ENCODE measurements at regions not wholly inside any gene's neighbourhood (a gene's known extent, or its start where the extent isn't known, plus 50 kb on each side); places are given as distances from the start of the nearest gene placed in this dataset.

DNA sequence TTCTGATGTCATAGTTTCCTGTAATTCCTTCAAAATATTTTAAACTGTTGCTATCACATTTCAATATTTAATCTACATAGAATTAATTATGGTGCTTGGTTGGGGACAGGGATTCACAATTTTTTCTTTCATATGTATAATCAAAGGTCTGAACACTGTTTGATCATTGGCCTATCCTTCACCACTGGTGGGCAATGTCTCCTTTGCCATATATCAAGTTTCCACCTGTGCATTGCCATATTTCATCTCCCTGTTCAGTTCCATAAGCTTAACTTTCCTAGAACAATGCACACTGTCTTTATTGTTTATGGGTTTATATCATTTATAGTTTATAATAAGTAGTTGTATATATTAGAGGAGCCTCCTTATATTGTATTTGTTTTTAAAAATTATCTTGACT lies 374.9 kb upstream of the PTBP2 start:
- no peak overlapping the region for H2AFZ ChIP-seq (ENCODE audit: low read depth, low read length)
- ATAC-seq = no peak
- TF ChIP-seq SNRNP70 (optimal IDR thresholded peaks at IDR 0.05; ENCODE audit: low read depth, low read length) = no peak
- TF ChIP-seq POLR3G (IDR thresholded peaks at IDR 0.05; ENCODE audit: extremely low read depth, insufficient read length, insufficient replicate concordance) = no peak
- no peak for TF ChIP-seq BRF1 (IDR thresholded peaks at IDR 0.05; ENCODE audit: borderline replicate concordance, extremely low read depth, insufficient read length)
- TF ChIP-seq NFRKB (IDR thresholded peaks at IDR 0.05; ENCODE audit: low read depth) = no peak
- no peak for TF ChIP-seq NFATC3 (IDR thresholded peaks at IDR 0.05)
- no peak for TF ChIP-seq FOXJ2 (tag; IDR thresholded peaks at IDR 0.05)
- no peak for TF ChIP-seq ZNF23 (CRISPR knock-in tag; IDR thresholded peaks at IDR 0.05)
- TF ChIP-seq ZFP36 (IDR thresholded peaks at IDR 0.05; ENCODE audit: low read depth, low read length, partially characterized antibody) = no peak
- TF ChIP-seq TCF3 (CRISPR knock-in tag; IDR thresholded peaks at IDR 0.05) = no peak
- TF ChIP-seq CC2D1A (IDR thresholded peaks at IDR 0.05) = no peak
- TF ChIP-seq SNIP1 (IDR thresholded peaks at IDR 0.05; ENCODE audit: low read depth) = no peak
- TF ChIP-seq, protein P1, sequence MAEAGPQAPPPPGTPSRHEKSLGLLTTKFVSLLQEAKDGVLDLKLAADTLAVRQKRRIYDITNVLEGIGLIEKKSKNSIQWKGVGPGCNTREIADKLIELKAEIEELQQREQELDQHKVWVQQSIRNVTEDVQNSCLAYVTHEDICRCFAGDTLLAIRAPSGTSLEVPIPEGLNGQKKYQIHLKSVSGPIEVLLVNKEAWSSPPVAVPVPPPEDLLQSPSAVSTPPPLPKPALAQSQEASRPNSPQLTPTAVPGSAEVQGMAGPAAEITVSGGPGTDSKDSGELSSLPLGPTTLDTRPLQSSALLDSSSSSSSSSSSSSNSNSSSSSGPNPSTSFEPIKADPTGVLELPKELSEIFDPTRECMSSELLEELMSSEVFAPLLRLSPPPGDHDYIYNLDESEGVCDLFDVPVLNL (CRISPR knock-in tag; IDR thresholded peaks at IDR 0.05; ENCODE audit: low read depth) = no peak
- no peak for TF ChIP-seq MLX (CRISPR knock-in tag; conservative IDR thresholded peaks at IDR 0.05)
- TF ChIP-seq ZNF324 (CRISPR knock-in tag; IDR thresholded peaks at IDR 0.05) = no peak
- TF ChIP-seq ZFP30 (CRISPR knock-in tag; IDR thresholded peaks at IDR 0.05; ENCODE audit: borderline replicate concordance) = no peak
- TF ChIP-seq, protein P2, sequence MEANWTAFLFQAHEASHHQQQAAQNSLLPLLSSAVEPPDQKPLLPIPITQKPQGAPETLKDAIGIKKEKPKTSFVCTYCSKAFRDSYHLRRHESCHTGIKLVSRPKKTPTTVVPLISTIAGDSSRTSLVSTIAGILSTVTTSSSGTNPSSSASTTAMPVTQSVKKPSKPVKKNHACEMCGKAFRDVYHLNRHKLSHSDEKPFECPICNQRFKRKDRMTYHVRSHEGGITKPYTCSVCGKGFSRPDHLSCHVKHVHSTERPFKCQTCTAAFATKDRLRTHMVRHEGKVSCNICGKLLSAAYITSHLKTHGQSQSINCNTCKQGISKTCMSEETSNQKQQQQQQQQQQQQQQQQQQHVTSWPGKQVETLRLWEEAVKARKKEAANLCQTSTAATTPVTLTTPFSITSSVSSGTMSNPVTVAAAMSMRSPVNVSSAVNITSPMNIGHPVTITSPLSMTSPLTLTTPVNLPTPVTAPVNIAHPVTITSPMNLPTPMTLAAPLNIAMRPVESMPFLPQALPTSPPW (CRISPR knock-in tag; IDR thresholded peaks at IDR 0.05) = no peak

More for the DNA sequence above, 374.9 kb upstream of the PTBP2 start:
- Histone ChIP-seq H3K4me1 (replicated peaks in 1 of 2; ENCODE audit: control insufficient read depth in 2 of 2, insufficient read depth in 2 of 2, low read length in 2 of 2) (no peaks in the 10 kb centered on the region), H3K4me2 (ENCODE audit: insufficient read depth, low read length) (no peak overlapping the region), H3K36me3 (ENCODE audit: control insufficient read depth, insufficient read depth, low read length) (no peaks in the 10 kb centered on the region), H3K9me1 (ENCODE audit: control insufficient read depth, insufficient read depth, low read length) (no peaks in the 10 kb centered on the region), H3K9me3 (replicated peaks; ENCODE audit: control insufficient read depth, insufficient read depth, low read depth, low read length) (no peaks in the 10 kb centered on the region), H3K4me3 (no peak overlapping the region), H3K9ac (ENCODE audit: insufficient read depth in 1 of 2, low read depth in 2 of 2, low read length in 2 of 2) (no peak overlapping the region), H3K27ac (ENCODE audit: extremely low read depth, low read depth, low read length) (no peak overlapping the region), H3K79me2 (ENCODE audit: control insufficient read depth, insufficient read depth, low read length) (no peaks in the 10 kb centered on the region), H4K20me1 (replicated peaks; ENCODE audit: control insufficient read depth, insufficient read depth, low read length) (no peaks in the 10 kb centered on the region), H3K27me3 (ENCODE audit: control insufficient read depth in 2 of 2, insufficient read depth in 2 of 2, low read length in 2 of 2) (no peaks in the 10 kb centered on the region)
- FAIRE-seq (no peak), DNase-seq (ENCODE audit: extremely low read depth in 1 of 4, low spot score in 3 of 4) (no peak)
- POLR2A ChIA-PET = no interaction called here
- BruUV-seq (replicated peaks) = no TSS peak
- intact Hi-C loops (cut with micrococcal nuclease) = no loop called here
- in situ Hi-C loops (cut with MboI) = no loop called here
- CTCF ChIA-PET (ENCODE audit: low intra/inter-chr PET ratio) = no interaction called here
